Spleen (tissue), 7 donors: ENCODE measurements at regions not wholly inside any gene's neighbourhood (a gene's known extent, or its start where the extent isn't known, plus 50 kb on each side); places are given as distances from the start of the nearest gene placed in this dataset.

Experiments
- CTCF ChIP-seq, 11 experiments: fragments of 200-600 bp in 7 of 11; fragments of 450-650 bp in 4 of 11; sonication (generic) in 4 of 11; IDR thresholded peaks in 8 of 11; conservative IDR thresholded peaks in 3 of 11; 1 replicate in 7 of 11; 2 replicates in 4 of 11; pipeline versions ENCODE4 v1.4.0 to v1.8.0; 2016 to 2021; ENCODE audit warnings: antibody characterized with exemption in 11 of 11, inconsistent platforms in 4 of 11, mild to moderate bottlenecking in 1 of 11
- POLR2A ChIP-seq, 3 donors: fragments of 450-650 bp; IDR thresholded peaks; one replicate each; pipeline ENCODE4 v1.5.1; 2017; ENCODE audit warnings: antibody characterized with exemption in 3 of 3, mild to moderate bottlenecking in 1 of 3
- POLR2AphosphoS5 ChIP-seq, 3 donors: sonication (generic); formaldehyde crosslinking; IDR thresholded peaks; one replicate each; pipeline ENCODE4 v1.5.1; 2017; ENCODE audit warnings: antibody characterized with exemption in 3 of 3
- donor health status: DM: no; HTN: no; CAD: no; lungs with moderate emphysema.
- donor health status: DM: no; HTN: no; CAD: no.
- donor health status: DM: no; HTN: no; CAD: no.

DNA sequence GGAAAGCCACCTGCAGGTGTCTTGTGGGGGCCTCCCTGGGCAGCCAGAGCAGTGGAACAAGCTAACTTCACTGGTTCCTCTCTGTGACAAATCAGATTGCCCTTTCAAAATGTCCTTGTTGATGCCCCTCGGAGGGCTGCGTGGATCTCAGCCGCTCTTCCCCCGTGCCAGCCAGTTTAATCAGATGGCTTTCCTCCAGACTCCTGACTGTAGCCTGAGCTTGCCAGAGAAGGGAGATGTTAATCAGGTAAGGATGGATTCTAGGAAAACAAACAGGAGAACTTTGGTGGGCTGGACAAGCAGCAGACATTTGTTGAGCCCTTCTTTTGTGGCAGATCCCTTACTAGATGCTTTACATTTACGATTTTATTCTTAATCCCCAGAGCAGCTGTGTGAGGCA lies 88.2 kb downstream of the DMRTA2 start:
- TF ChIP-seq POLR2A (IDR thresholded peaks at IDR 0.05): no peak
- no peak for TF ChIP-seq CTCF (IDR thresholded peaks at IDR 0.05 in 8 of 11, conservative IDR thresholded peaks at IDR 0.05 in 3 of 11)
- no peak for TF ChIP-seq POLR2AphosphoS5 (IDR thresholded peaks at IDR 0.05)
